ENCODE measurements at regions not wholly inside any gene's neighbourhood (a gene's known extent, or its start where the extent isn't known, plus 50 kb on each side); places are given as distances from the start of the nearest gene placed in this dataset.

DNA sequence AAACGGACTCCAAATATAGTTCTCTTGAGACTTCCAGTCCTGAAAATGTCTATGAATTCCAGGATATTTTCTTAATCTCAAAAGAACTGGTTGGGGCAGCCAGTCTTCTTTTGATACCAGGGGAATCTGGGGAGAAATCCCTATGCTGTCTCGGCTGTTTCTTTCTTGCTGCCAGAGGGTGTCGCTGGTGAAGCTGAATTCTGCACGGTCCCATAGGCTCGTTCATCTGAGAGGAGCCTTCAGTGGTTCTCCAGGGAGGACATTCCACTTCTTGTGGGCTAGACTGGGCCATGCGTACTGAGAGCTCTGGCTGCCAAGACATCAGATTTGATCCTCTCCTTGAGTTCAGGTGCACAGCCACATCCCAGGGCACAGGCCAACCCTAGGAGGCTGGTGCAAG lies 155.0 kb upstream of the CLINT1 start:
- no peak overlapping the region for H3K4me3 ChIP-seq (replicated peaks; ENCODE audit: low read depth, low read length)
- no peak for DNase-seq (ENCODE audit: extremely low read depth, insufficient read length)
- H3K36me3 ChIP-seq (ENCODE audit: control insufficient read depth, insufficient read depth, low read length): no peaks in the 10 kb centered on the region
- TF ChIP-seq, protein P1, sequence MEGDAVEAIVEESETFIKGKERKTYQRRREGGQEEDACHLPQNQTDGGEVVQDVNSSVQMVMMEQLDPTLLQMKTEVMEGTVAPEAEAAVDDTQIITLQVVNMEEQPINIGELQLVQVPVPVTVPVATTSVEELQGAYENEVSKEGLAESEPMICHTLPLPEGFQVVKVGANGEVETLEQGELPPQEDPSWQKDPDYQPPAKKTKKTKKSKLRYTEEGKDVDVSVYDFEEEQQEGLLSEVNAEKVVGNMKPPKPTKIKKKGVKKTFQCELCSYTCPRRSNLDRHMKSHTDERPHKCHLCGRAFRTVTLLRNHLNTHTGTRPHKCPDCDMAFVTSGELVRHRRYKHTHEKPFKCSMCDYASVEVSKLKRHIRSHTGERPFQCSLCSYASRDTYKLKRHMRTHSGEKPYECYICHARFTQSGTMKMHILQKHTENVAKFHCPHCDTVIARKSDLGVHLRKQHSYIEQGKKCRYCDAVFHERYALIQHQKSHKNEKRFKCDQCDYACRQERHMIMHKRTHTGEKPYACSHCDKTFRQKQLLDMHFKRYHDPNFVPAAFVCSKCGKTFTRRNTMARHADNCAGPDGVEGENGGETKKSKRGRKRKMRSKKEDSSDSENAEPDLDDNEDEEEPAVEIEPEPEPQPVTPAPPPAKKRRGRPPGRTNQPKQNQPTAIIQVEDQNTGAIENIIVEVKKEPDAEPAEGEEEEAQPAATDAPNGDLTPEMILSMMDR (IDR thresholded peaks at IDR 0.05; ENCODE audit: insufficient read depth, low read length, poor library complexity, severe bottlenecking): peak; percentile 57
- no peaks in the 10 kb centered on the region; the same call in none of the 2 replicates for H3K27me3 ChIP-seq (replicated peaks; ENCODE audit: control insufficient read depth, insufficient read depth, low read length)

DNA sequence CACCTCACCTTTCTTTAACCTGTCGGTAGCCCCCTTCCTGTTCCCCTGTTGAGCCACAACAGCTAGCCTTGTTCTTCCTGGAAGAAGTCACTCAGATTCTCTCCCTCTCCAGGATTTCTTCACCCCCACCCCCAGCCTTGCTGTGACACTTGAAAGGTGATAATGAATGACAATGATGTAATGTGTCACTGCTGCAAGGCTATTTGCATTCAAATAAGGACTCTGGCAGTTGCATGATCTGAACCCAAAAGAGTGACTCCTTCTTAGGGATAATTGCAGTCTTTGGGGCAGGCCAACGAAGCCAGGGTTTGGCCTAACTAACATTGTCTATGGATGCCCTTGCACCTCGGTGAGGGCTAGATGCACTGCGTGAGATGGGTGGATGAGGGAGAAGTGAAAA lies 154.4 kb upstream of the CLINT1 start:
- Histone ChIP-seq H3K36me3 (ENCODE audit: control insufficient read depth, insufficient read depth, low read length) (no peaks in the 10 kb centered on the region), H3K27me3 (replicated peaks; ENCODE audit: control insufficient read depth, insufficient read depth, low read length) (no peaks in the 10 kb centered on the region; the same call in none of the 2 replicates), H3K4me3 (replicated peaks; ENCODE audit: low read depth, low read length) (no peak overlapping the region)
- DNase-seq (ENCODE audit: extremely low read depth, insufficient read length): no peak
- TF ChIP-seq, protein P1 (IDR thresholded peaks at IDR 0.05; ENCODE audit: insufficient read depth, low read length, poor library complexity, severe bottlenecking): no peak

DNA sequence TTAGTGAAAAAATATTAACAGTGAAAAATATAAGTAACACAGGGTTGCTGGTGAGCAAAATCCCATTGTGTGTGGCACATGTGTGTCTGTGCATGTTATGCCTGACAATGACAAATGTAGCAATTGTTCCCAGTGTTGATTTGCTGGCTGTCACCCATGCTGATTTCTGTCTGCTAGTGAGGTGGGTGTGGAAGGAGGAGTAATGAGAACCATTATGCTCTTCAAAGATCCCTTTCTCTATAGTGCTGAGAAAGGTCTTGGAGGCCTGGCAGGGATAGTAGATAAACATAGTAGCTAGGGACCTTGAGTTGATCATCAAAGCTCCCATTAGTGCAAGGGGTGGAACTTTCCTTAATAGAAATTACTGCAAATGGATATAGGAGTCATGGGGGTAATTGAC lies 152.5 kb upstream of the CLINT1 start:
- DNase-seq (ENCODE audit: extremely low read depth, insufficient read length): no peak
- no peak overlapping the region for H3K4me3 ChIP-seq (replicated peaks; ENCODE audit: low read depth, low read length)
- TF ChIP-seq, protein P1 (IDR thresholded peaks at IDR 0.05; ENCODE audit: insufficient read depth, low read length, poor library complexity, severe bottlenecking): no peak
- H3K27me3 ChIP-seq (replicated peaks; ENCODE audit: control insufficient read depth, insufficient read depth, low read length): no peaks in the 10 kb centered on the region; the same call in none of the 2 replicates
- H3K36me3 ChIP-seq (ENCODE audit: control insufficient read depth, insufficient read depth, low read length): no peaks in the 10 kb centered on the region

DNA sequence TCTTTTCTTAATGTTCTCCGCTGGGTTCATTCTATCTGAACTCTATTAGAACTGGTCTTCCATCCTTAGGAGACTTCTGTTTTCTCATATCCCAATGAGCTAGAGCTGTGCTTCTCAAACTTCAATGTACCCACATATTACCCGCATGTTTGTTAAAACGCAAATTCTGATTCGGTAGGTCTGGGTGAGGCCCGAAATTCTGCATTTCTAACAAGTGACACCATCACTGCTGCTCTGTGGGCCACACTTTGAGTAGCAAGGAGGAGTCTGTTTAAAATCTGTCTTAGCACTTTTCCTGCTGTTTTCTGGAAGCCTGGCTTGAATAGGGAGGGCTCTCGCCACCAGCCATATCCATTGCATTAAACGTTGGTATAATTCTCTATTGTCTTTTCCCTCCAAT lies 151.9 kb upstream of the CLINT1 start:
- TF ChIP-seq, protein P1 (IDR thresholded peaks at IDR 0.05; ENCODE audit: insufficient read depth, low read length, poor library complexity, severe bottlenecking): no peak
- H3K36me3 ChIP-seq (ENCODE audit: control insufficient read depth, insufficient read depth, low read length): no peaks in the 10 kb centered on the region
- DNase-seq (ENCODE audit: extremely low read depth, insufficient read length): no peak
- H3K27me3 ChIP-seq (replicated peaks; ENCODE audit: control insufficient read depth, insufficient read depth, low read length): no peaks in the 10 kb centered on the region; the same call in none of the 2 replicates
- no peak overlapping the region for H3K4me3 ChIP-seq (replicated peaks; ENCODE audit: low read depth, low read length)

DNA sequence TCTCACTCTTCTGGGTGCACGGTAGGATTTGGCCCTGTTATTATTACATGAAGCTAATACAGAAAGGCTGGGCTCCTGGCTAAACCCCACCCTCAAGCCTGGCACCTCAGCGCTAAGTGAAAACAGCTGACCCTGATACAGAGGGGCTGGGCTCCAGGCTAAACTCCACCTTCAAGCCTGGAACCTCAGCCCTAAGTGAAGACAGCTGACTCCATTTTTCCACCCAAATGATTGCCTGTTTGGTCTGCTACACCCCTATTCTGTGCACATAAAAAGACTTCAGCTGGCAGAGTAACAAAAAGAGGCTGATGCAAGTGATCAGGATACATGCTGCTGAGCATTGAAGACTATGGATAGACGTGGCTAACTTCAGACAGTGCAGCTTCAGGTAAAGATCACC lies 148.4 kb upstream of the CLINT1 start:
- Histone ChIP-seq H3K36me3 (ENCODE audit: control insufficient read depth, insufficient read depth, low read length) (no peaks in the 10 kb centered on the region), H3K4me3 (replicated peaks; ENCODE audit: low read depth, low read length) (no peak overlapping the region), H3K27me3 (replicated peaks; ENCODE audit: control insufficient read depth, insufficient read depth, low read length) (no peaks in the 10 kb centered on the region; the same call in 1 of the 2 replicates)
- TF ChIP-seq, protein P1 (IDR thresholded peaks at IDR 0.05; ENCODE audit: insufficient read depth, low read length, poor library complexity, severe bottlenecking): no peak
- no peak for DNase-seq (ENCODE audit: extremely low read depth, insufficient read length)

DNA sequence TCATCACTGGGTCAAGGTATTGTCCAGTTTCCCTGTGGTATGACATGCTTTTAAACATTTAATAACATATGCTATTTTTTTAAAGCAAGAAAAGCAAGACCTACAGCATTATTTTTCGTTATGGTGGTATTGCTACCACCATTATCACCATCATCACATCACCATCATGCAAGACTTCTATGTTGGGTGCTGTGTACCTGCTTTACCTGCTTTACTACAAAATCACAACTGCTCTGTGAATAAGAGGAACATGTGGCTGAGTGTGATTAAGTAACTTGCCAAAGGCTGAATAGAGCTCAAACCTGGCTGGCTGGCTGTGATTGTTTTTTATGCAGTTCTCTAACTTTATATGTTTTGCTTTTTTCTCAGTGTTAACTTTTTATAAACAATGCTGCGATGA lies 140.8 kb upstream of the CLINT1 start:
- Histone ChIP-seq H3K36me3 (ENCODE audit: control insufficient read depth, insufficient read depth, low read length) (no peaks in the 10 kb centered on the region), H3K27me3 (replicated peaks; ENCODE audit: control insufficient read depth, insufficient read depth, low read length) (peaks cover 1% of the 10 kb centered on the region; the same call in 1 of the 2 replicates), H3K4me3 (replicated peaks; ENCODE audit: low read depth, low read length) (no peak overlapping the region)
- TF ChIP-seq, protein P1 (IDR thresholded peaks at IDR 0.05; ENCODE audit: insufficient read depth, low read length, poor library complexity, severe bottlenecking): no peak
- DNase-seq (ENCODE audit: extremely low read depth, insufficient read length): no peak

Measured in GM06990 (cell line).